C1 segment of cervical spinal cord (tissue), 14 donors: ENCODE measurements at regions not wholly inside any gene's neighbourhood (a gene's known extent, or its start where the extent isn't known, plus 50 kb on each side); places are given as distances from the start of the nearest gene placed in this dataset.
"Not testable (repeated sequence)": the region's sequence is repeated elsewhere in the genome, so short reads cannot be mapped to it uniquely, and the experiment has no call there.

ENCODE experiments used
- DNase-seq, 14 donors: peaks; one replicate each; lab custom pipeline; 2025; lab: John Stamatoyannopoulos, UW

DNA sequence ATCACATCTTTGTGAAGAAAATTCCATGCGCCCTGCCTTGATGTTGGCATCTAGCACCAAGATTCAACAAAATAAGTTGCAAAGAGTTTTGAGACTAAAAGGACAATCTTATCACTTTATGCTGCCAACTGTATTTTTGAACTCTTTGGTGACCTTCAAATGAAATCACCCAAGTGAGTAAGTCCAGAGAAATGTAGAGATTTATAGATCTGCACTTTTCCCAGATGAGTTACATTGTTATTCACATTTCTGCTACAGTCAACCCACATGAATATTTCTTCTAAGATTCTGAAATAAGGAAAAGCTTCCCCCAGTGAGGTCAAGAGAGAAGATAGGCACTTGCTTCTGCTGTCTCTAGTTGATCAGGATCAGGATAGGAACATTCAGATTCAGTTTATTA lies 1034.2 kb downstream of the PRIM2 start:
- not testable (repeated sequence) for DNase-seq

GRCh38 chr6:58358452-58358851 lies 1041.0 kb downstream of the PRIM2 start:
- not testable (repeated sequence) for DNase-seq

- DNase-seq: not testable (repeated sequence)
Observed at GRCh38 chr6:58365856-58366255, 1048.4 kb downstream of the PRIM2 start.

DNA sequence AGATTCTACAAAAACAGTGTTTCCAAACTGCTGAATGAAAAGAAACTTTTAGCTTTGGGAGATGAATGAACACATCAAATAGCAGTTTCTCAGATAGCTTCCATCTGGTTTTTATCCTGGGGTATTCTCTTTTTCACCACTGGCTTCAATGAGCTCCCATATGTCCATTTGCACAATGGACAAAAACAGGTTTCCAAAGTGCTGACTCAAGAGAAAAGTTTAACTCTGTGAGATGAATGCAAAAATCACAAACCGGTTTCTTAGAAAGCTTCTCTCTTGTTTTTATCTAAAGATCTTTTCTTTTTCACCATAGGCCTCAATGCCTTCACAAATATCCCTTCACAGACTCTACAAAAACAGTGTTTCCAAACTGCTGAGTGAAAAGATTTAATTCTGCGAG lies 1089.2 kb downstream of the PRIM2 start:
- not testable (repeated sequence) for DNase-seq

DNA sequence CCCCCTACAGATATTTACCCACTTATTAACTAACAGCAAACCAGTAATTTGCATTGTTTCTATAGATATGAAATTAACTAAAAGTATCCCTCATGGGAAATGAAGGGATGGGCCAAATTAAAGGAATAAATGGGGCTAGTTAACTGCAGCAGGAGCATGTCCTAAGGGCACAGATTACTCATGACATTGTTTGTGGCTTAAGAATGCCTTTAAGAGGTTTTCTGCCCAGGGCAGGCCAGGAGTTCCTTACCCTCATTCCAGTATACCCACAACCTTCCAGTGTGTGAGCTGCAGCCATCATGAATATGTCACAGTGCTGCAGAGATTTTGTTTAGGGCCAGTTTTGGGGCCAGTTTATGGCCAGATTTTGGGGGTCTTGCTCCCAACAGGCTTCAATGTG lies 1101.9 kb downstream of the PRIM2 start:
- DNase-seq: no peak
